GM19438 (cell line): ENCODE measurements at regions not wholly inside any gene's neighbourhood (a gene's known extent, or its start where the extent isn't known, plus 50 kb on each side); places are given as distances from the start of the nearest gene placed in this dataset.

Experiments
- ATAC-seq: cut with Tn5 transposase; IDR thresholded peaks from one replicate; pipeline ENCODE4 v1.9.1; 2021; ENCODE audit warnings: low read depth; ENCODE audit not compliant: unreplicated experiment

GRCh38 chr9:106678273-106678672 is 184.7 kb upstream of the ZNF462 start:
- ATAC-seq: no peak

- ATAC-seq: no peak
These were observed 180.5 kb upstream of the ZNF462 start for GRCh38 chr9:106682420-106682819.

- no peak for ATAC-seq
These were observed 179.5 kb upstream of the ZNF462 start for GRCh38 chr9:106683454-106683853.

GRCh38 chr9:106684940-106685695 is 177.8 kb upstream of the ZNF462 start:
- no peak for ATAC-seq

GRCh38 chr9:106689089-106689488 is 173.9 kb upstream of the ZNF462 start:
- no peak for ATAC-seq

GRCh38 chr9:106691627-106692026 is 171.3 kb upstream of the ZNF462 start:
- no peak for ATAC-seq

- ATAC-seq: no peak
These were observed 169.4 kb upstream of the ZNF462 start for GRCh38 chr9:106693558-106693957.

- ATAC-seq: no peak
These were observed 166.2 kb upstream of the ZNF462 start for GRCh38 chr9:106696804-106697203.

- no peak for ATAC-seq
These were observed 165.6 kb upstream of the ZNF462 start for GRCh38 chr9:106697390-106697749.

GRCh38 chr9:106697750-106698502 is 165.0 kb upstream of the ZNF462 start:
- ATAC-seq: no peak

GRCh38 chr9:106700676-106701075 is 162.3 kb upstream of the ZNF462 start:
- ATAC-seq: no peak

- no peak for ATAC-seq
These were observed 161.4 kb upstream of the ZNF462 start for GRCh38 chr9:106701611-106702010.

- ATAC-seq: no peak
These were observed 158.8 kb upstream of the ZNF462 start for GRCh38 chr9:106704056-106704615.

GRCh38 chr9:106707291-106707690 is 155.7 kb upstream of the ZNF462 start:
- no peak for ATAC-seq

GRCh38 chr9:106707738-106708474 is 155.1 kb upstream of the ZNF462 start:
- no peak for ATAC-seq

GRCh38 chr9:106708475-106709146 is 154.4 kb upstream of the ZNF462 start:
- ATAC-seq: no peak

- ATAC-seq: no peak
These were observed 150.7 kb upstream of the ZNF462 start for GRCh38 chr9:106712279-106712678.

- ATAC-seq: no peak
These were observed 149.8 kb upstream of the ZNF462 start for GRCh38 chr9:106713206-106713605.

- no peak for ATAC-seq
These were observed 146.1 kb upstream of the ZNF462 start for GRCh38 chr9:106716820-106717219.

GRCh38 chr9:106717686-106718085 is 145.3 kb upstream of the ZNF462 start:
- ATAC-seq: no peak

GRCh38 chr9:106718936-106719335 is 144.0 kb upstream of the ZNF462 start:
- no peak for ATAC-seq
